Loucy (cell line): ENCODE measurements at regions not wholly inside any gene's neighbourhood (a gene's known extent, or its start where the extent isn't known, plus 50 kb on each side); places are given as distances from the start of the nearest gene placed in this dataset.

Experiments
- H2AFZ ChIP-seq: fragments of 200-600 bp; sonication (generic); 2 replicates; pipeline ENCODE4 v1.6.0; 2016; ENCODE audit warnings: antibody characterized with exemption, mild to moderate bottlenecking, low read length, moderate library complexity
- H3F3A ChIP-seq: fragments of 200-600 bp; 2 replicates; pipeline ENCODE4 v1.6.0; 2016; ENCODE audit warnings: antibody characterized with exemption, low read depth, mild to moderate bottlenecking
- H3K27me3 ChIP-seq: fragments of 200-600 bp; sonication (generic); 2 replicates; pipeline ENCODE4 v1.6.1; 2014; ENCODE audit warnings: low read length, mild to moderate bottlenecking; ENCODE audit not compliant: insufficient read depth, poor library complexity, severe bottlenecking
- H3K36me3 ChIP-seq: fragments of 200-600 bp; sonication (generic); 2 replicates; pipeline ENCODE4 v1.6.1; 2016; ENCODE audit warnings: low read length; ENCODE audit not compliant: insufficient read depth
- H3K4me1 ChIP-seq: fragments of 200-600 bp; sonication (generic); 2 replicates; pipeline ENCODE4 v1.5.1; 2014; ENCODE audit warnings: low read length, mild to moderate bottlenecking; ENCODE audit not compliant: insufficient read depth, poor library complexity, severe bottlenecking
- H3K4me2 ChIP-seq: fragments of 200-600 bp; sonication (generic); 2 replicates; pipeline ENCODE4 v1.6.0; 2014; ENCODE audit warnings: antibody characterized with exemption, low read length, low read depth, mild to moderate bottlenecking; ENCODE audit not compliant: poor library complexity, severe bottlenecking
- H3K4me3 ChIP-seq: fragments of 200-600 bp; sonication (generic); 2 replicates; pipeline ENCODE4 v1.5.1; 2014; ENCODE audit warnings: low read length, mild to moderate bottlenecking, mixed read lengths; ENCODE audit not compliant: poor library complexity, severe bottlenecking
- H3K79me2 ChIP-seq: fragments of 200-600 bp; sonication (generic); 2 replicates; pipeline ENCODE4 v1.6.1; 2014; ENCODE audit warnings: low read length; ENCODE audit not compliant: insufficient read depth
- H3K9ac ChIP-seq: fragments of 200-600 bp; sonication (generic); 2 replicates; pipeline ENCODE4 v1.6.0; 2014; ENCODE audit warnings: mild to moderate bottlenecking, low read depth, low read length, moderate library complexity; ENCODE audit not compliant: poor library complexity, severe bottlenecking
- H3K9me2 ChIP-seq: fragments of 200-600 bp; sonication (generic); replicated peaks from 2 replicates; pipeline ENCODE4 v1.6.1; 2016; ENCODE audit warnings: low read depth, low read length, mixed read lengths
- H3K9me3 ChIP-seq: fragments of 200-600 bp; sonication (generic); 2 replicates; pipeline ENCODE4 v1.6.1; 2014; ENCODE audit warnings: mild to moderate bottlenecking, antibody characterized with exemption, low read length, low read depth; ENCODE audit not compliant: insufficient read depth
- H4K20me1 ChIP-seq: fragments of 200-600 bp; sonication (generic); 2 replicates; pipeline ENCODE4 v1.6.0; 2014; ENCODE audit warnings: antibody characterized with exemption, low read length, mild to moderate bottlenecking; ENCODE audit not compliant: insufficient read depth, poor library complexity, severe bottlenecking
- CTCF ChIP-seq: fragments of 200-600 bp; sonication (generic); conservative IDR thresholded peaks from 2 replicates; pipeline ENCODE4 v1.5.1; 2014; ENCODE audit warnings: mild to moderate bottlenecking, antibody characterized with exemption, low read length
- EZH2phosphoT487 ChIP-seq: fragments of 200-600 bp; IDR thresholded peaks from 2 replicates; pipeline ENCODE4 v1.6.1; 2018; ENCODE audit warnings: antibody characterized with exemption, mild to moderate bottlenecking, moderate library complexity, borderline replicate concordance

- no peak overlapping the region for H3K9ac ChIP-seq
Measured at GRCh38 chr20:51221791-51222408, 199.0 kb upstream of the KCNG1 start.

DNA sequence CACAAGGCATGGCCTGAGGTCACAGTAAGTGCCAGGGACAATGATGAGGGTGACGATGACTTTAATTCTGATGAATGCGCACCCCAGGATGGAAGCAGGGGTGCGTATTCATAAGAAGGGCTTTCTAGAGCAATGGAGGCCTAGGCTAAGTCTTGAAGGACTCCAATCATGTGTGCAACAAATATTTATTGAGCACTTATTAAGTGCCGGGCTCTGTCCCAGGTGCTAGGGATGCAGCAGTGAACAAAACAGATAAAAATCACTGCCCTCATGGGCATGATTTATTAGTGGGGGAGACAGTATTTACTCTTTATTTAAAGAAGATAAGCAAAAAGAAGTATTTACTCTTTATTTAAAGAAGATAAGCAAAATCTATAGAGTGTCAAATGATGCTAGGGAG, 198.2 kb upstream of the KCNG1 start:
- no peak for TF ChIP-seq EZH2phosphoT487
- no peak for TF ChIP-seq CTCF
- no peak overlapping the region for H3K9ac ChIP-seq

More at GRCh38 chr20:51221791-51222408, 199.0 kb upstream of the KCNG1 start:
- Histone ChIP-seq H3F3A (no peaks in the 10 kb centered on the region), H3K4me3 (no peak overlapping the region), H3K4me2 (no peak overlapping the region), H3K9me3 (peaks cover 6% of the 10 kb centered on the region; the same call in 1 of the 2 replicates), H3K9me2 (no peaks in the 10 kb centered on the region), H3K79me2 (no peaks in the 10 kb centered on the region), H3K4me1 (no peaks in the 10 kb centered on the region), H3K36me3 (no peaks in the 10 kb centered on the region), H2AFZ (no peak overlapping the region), H4K20me1 (no peaks in the 10 kb centered on the region), H3K27me3 (no peaks in the 10 kb centered on the region)
- TF ChIP-seq EZH2phosphoT487 (no peak), CTCF (no peak)

DNA sequence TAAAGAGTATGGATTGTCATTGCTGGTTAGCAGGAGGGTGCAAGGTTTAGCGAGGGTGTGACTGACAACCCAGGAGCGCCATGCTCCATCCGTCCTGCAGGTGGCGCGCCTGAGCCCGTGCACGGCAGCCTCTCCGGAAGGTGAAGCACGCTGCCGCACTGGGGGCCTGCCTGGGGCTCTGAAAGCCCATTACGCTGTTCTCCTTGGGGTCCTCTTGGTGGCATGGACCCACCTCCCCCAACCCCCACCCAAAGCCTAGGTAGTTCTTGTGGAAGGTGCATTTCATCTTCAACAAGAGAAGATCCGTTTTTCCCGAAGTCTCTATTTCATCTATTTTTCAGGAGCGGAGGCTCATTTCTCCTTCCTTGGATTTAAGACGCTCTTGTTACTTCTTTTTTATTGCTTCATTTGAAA, 197.4 kb upstream of the KCNG1 start:
- Histone ChIP-seq H4K20me1 (no peaks in the 10 kb centered on the region), H3K9me3 (peaks cover 8% of the 10 kb centered on the region; the same call in 1 of the 2 replicates), H3K4me1 (no peaks in the 10 kb centered on the region), H3K27me3 (no peaks in the 10 kb centered on the region), H3K79me2 (no peaks in the 10 kb centered on the region), H3K9me2 (no peaks in the 10 kb centered on the region), H3F3A (no peaks in the 10 kb centered on the region), H3K9ac (no peak overlapping the region), H3K36me3 (no peaks in the 10 kb centered on the region), H2AFZ (no peak overlapping the region), H3K4me3 (no peak overlapping the region), H3K4me2 (no peak overlapping the region)
- TF ChIP-seq CTCF, result peak; percentile 92
- no peak for TF ChIP-seq EZH2phosphoT487

More for the DNA sequence above, 198.2 kb upstream of the KCNG1 start:
- H3K79me2 ChIP-seq, result no peaks in the 10 kb centered on the region
- no peaks in the 10 kb centered on the region for H3F3A ChIP-seq
- no peak overlapping the region for H3K4me3 ChIP-seq
- no peaks in the 10 kb centered on the region for H3K9me2 ChIP-seq
- H3K27me3 ChIP-seq, result no peaks in the 10 kb centered on the region
- H3K9me3 ChIP-seq, result peaks cover 8% of the 10 kb centered on the region; the same call in 1 of the 2 replicates
- H2AFZ ChIP-seq, result no peak overlapping the region
- no peaks in the 10 kb centered on the region for H3K36me3 ChIP-seq
- H3K4me1 ChIP-seq, result no peaks in the 10 kb centered on the region
- H3K4me2 ChIP-seq, result no peak overlapping the region
- no peaks in the 10 kb centered on the region for H4K20me1 ChIP-seq
